Left lung (tissue), 4 donors: ENCODE measurements at regions not wholly inside any gene's neighbourhood (a gene's known extent, or its start where the extent isn't known, plus 50 kb on each side); places are given as distances from the start of the nearest gene placed in this dataset.
"Not testable (repeated sequence)": the region's sequence is repeated elsewhere in the genome, so short reads cannot be mapped to it uniquely, and the experiment has no call there.

ENCODE experiments used
- ATAC-seq: fragments of 200-7000 bp; cut with Tn5 transposase; one replicate; pipeline ENCODE4 v1.9.1; 2020; ENCODE audit warnings: moderate library complexity
- DNase-seq, 4 donors: peaks; one replicate each; pipeline ENCODE4 v3.0.0-alpha.2; 2013 to 2020
- H3K27ac ChIP-seq, 2 donors: fragments of 200-600 bp; sonication (generic) in 1 of 2; one replicate each; pipeline versions ENCODE4 v1.5.0 to v1.8.0; 2020 to 2021
- H3K27me3 ChIP-seq, 2 donors: fragments of 200-600 bp; sonication (generic) in 1 of 2; one replicate each; pipeline versions ENCODE4 v1.5.0 to v1.8.0; 2020 to 2021
- H3K36me3 ChIP-seq, 2 donors: fragments of 200-600 bp; sonication (generic) in 1 of 2; one replicate each; pipeline versions ENCODE4 v1.5.0 to v1.8.0; 2020 to 2021
- H3K4me1 ChIP-seq, 2 donors: fragments of 200-600 bp; one replicate each; pipeline ENCODE4 v1.8.0; 2021
- H3K4me3 ChIP-seq, 2 donors: fragments of 200-600 bp; sonication (generic) in 1 of 2; one replicate each; pipeline versions ENCODE4 v1.5.0 to v1.8.0; 2020 to 2021; ENCODE audit warnings: mild to moderate bottlenecking in 1 of 2
- H3K9me3 ChIP-seq, 2 donors: fragments of 200-600 bp; sonication (generic) in 1 of 2; one replicate each; pipeline versions ENCODE4 v1.5.0 to v1.8.0; 2020 to 2021
- CTCF ChIP-seq, 2 donors: fragments of 200-600 bp; sonication (generic) in 1 of 2; IDR thresholded peaks; one replicate each; pipeline versions ENCODE4 v1.5.0 to v1.8.0; 2021; ENCODE audit warnings: antibody characterized with exemption in 2 of 2
- intact Hi-C, 2 donors: fragments of 100-400 bp; cut with DNase I; formaldehyde crosslinking; loops; one replicate each; pipeline versions ENCODE4 v1.11.2 to v1.14.2; 2022
- donor health status: DM: no; HTN: yes; CAD: no.
- donor health status: DM: no; HTN: no; CAD: no.

- DNase-seq (no peak), ATAC-seq (peak; percentile 47)
- Histone ChIP-seq H3K27ac (peak overlapping the region in 1 of 2 donors; percentile 5), H3K27me3 (no peaks in the 10 kb centered on the region), H3K9me3 (no peaks in the 10 kb centered on the region), H3K4me3 (no peak overlapping the region), H3K4me1 (peaks cover 0 to 18% of the 10 kb centered on the region in 2 donors), H3K36me3 (no peaks in the 10 kb centered on the region)
- intact Hi-C loops = no loop called here
- TF ChIP-seq CTCF (IDR thresholded peaks at IDR 0.05) = no peak
Measured at GRCh38 chr20:53855733-53856132, 214.7 kb downstream of the BCAS1 start.

- H3K4me3 ChIP-seq, intact Hi-C loops, H3K36me3 ChIP-seq, H3K27ac ChIP-seq, H3K9me3 ChIP-seq, ATAC-seq, DNase-seq, H3K27me3 ChIP-seq: not testable (repeated sequence)
- H3K4me1 ChIP-seq = peaks cover 0 to 18% of the 10 kb centered on the region in 2 donors
Measured at GRCh38 chr20:53854609-53854926, 215.8 kb downstream of the BCAS1 start.

- Histone ChIP-seq H3K4me1 (peaks cover 0 to 19% of the 10 kb centered on the region in 2 donors), H3K4me3 (no peak overlapping the region), H3K27me3 (no peaks in the 10 kb centered on the region), H3K36me3 (no peaks in the 10 kb centered on the region), H3K9me3 (no peaks in the 10 kb centered on the region), H3K27ac (no peak overlapping the region)
- no peak for TF ChIP-seq CTCF (IDR thresholded peaks at IDR 0.05)
- no peak for ATAC-seq
- DNase-seq = no peak
- intact Hi-C loops = no loop called here
Measured at GRCh38 chr20:53853111-53853713, 217.2 kb downstream of the BCAS1 start.

- intact Hi-C loops = no loop called here
- H3K9me3 ChIP-seq = no peaks in the 10 kb centered on the region
- H3K4me1 ChIP-seq = peaks cover 0 to 24% of the 10 kb centered on the region in 2 donors
- H3K4me3 ChIP-seq = no peak overlapping the region
- ATAC-seq (no peak), DNase-seq (no peak)
- TF ChIP-seq CTCF (IDR thresholded peaks at IDR 0.05) = no peak
- H3K27me3 ChIP-seq = no peaks in the 10 kb centered on the region
- no peaks in the 10 kb centered on the region for H3K36me3 ChIP-seq
- H3K27ac ChIP-seq = no peak overlapping the region
Measured at GRCh38 chr20:53852691-53853090, 217.7 kb downstream of the BCAS1 start.

GRCh38 chr20:53852014-53852413, 218.4 kb downstream of the BCAS1 start:
- Histone ChIP-seq H3K27me3 (no peaks in the 10 kb centered on the region), H3K9me3 (no peaks in the 10 kb centered on the region), H3K4me3 (no peak overlapping the region), H3K4me1 (peaks cover 0 to 31% of the 10 kb centered on the region in 2 donors), H3K27ac (no peak overlapping the region), H3K36me3 (no peaks in the 10 kb centered on the region)
- no peak for ATAC-seq
- no peak for TF ChIP-seq CTCF (IDR thresholded peaks at IDR 0.05)
- intact Hi-C loops = no loop called here
- no peak for DNase-seq

GRCh38 chr20:53850319-53850718, 220.1 kb downstream of the BCAS1 start:
- H3K4me3 ChIP-seq = no peak overlapping the region
- H3K4me1 ChIP-seq = peaks cover 0 to 24% of the 10 kb centered on the region in 2 donors
- ATAC-seq = no peak
- H3K27ac ChIP-seq = no peak overlapping the region
- no peaks in the 10 kb centered on the region for H3K36me3 ChIP-seq
- intact Hi-C loops = no loop called here
- H3K9me3 ChIP-seq = no peaks in the 10 kb centered on the region
- H3K27me3 ChIP-seq = no peaks in the 10 kb centered on the region
- no peak for DNase-seq
- TF ChIP-seq CTCF (IDR thresholded peaks at IDR 0.05) = no peak
